ENCODE measurements at regions not wholly inside any gene's neighbourhood (a gene's known extent, or its start where the extent isn't known, plus 50 kb on each side); places are given as distances from the start of the nearest gene placed in this dataset.

GRCh38 chr12:43098071-43098470 lies 453.9 kb downstream of the ADAMTS20 start:
- H3K4me3 ChIP-seq = no peak overlapping the region
- no peak overlapping the region for H3K27ac ChIP-seq
- no peak for ATAC-seq
- no peaks in the 10 kb centered on the region for H3K27me3 ChIP-seq (ENCODE audit: low read depth)
- H3K9me3 ChIP-seq = no peaks in the 10 kb centered on the region
- H3K36me3 ChIP-seq = no peaks in the 10 kb centered on the region
- intact Hi-C loops (cut with DNase I) = no loop called here
- no peak for TF ChIP-seq CTCF (IDR thresholded peaks at IDR 0.05)
- no peak for DNase-seq
- H3K4me1 ChIP-seq = no peaks in the 10 kb centered on the region

- ATAC-seq = no peak
- no peaks in the 10 kb centered on the region for H3K27me3 ChIP-seq (ENCODE audit: low read depth)
- no peaks in the 10 kb centered on the region for H3K9me3 ChIP-seq
- no peaks in the 10 kb centered on the region for H3K36me3 ChIP-seq
- DNase-seq = no peak
- TF ChIP-seq CTCF (IDR thresholded peaks at IDR 0.05) = no peak
- H3K27ac ChIP-seq = no peak overlapping the region
- no peaks in the 10 kb centered on the region for H3K4me1 ChIP-seq
- no peak overlapping the region for H3K4me3 ChIP-seq
- intact Hi-C loops (cut with DNase I) = no loop called here
Observed at GRCh38 chr12:43097471-43097870, 454.5 kb downstream of the ADAMTS20 start.

- intact Hi-C loops (cut with DNase I) = no loop called here
- Histone ChIP-seq H3K9me3 (no peaks in the 10 kb centered on the region), H3K27me3 (ENCODE audit: low read depth) (no peaks in the 10 kb centered on the region), H3K4me3 (no peak overlapping the region), H3K36me3 (no peaks in the 10 kb centered on the region), H3K27ac (no peak overlapping the region), H3K4me1 (no peaks in the 10 kb centered on the region)
- DNase-seq (no peak), ATAC-seq (no peak)
- TF ChIP-seq CTCF (IDR thresholded peaks at IDR 0.05) = no peak
Observed at GRCh38 chr12:43095669-43096280, 456.2 kb downstream of the ADAMTS20 start.

GRCh38 chr12:43094886-43095575 lies 457.0 kb downstream of the ADAMTS20 start:
- no peak for TF ChIP-seq CTCF (IDR thresholded peaks at IDR 0.05)
- Histone ChIP-seq H3K4me3 (no peak overlapping the region), H3K27ac (no peak overlapping the region), H3K27me3 (ENCODE audit: low read depth) (no peaks in the 10 kb centered on the region), H3K36me3 (no peaks in the 10 kb centered on the region), H3K4me1 (no peaks in the 10 kb centered on the region), H3K9me3 (no peaks in the 10 kb centered on the region)
- ATAC-seq (no peak), DNase-seq (no peak)
- intact Hi-C loops (cut with DNase I) = no loop called here

GRCh38 chr12:43090981-43091380 lies 461.0 kb downstream of the ADAMTS20 start:
- Histone ChIP-seq H3K36me3 (no peaks in the 10 kb centered on the region), H3K4me1 (no peaks in the 10 kb centered on the region), H3K27me3 (ENCODE audit: low read depth) (no peaks in the 10 kb centered on the region), H3K27ac (no peak overlapping the region), H3K4me3 (no peak overlapping the region), H3K9me3 (peaks cover 9% of the 10 kb centered on the region)
- ATAC-seq = no peak
- intact Hi-C loops (cut with DNase I) = no loop called here
- no peak for TF ChIP-seq CTCF (IDR thresholded peaks at IDR 0.05)
- no peak for DNase-seq

Data from lower lobe of right lung (tissue), 2 donors.